ENCODE measurements at regions not wholly inside any gene's neighbourhood (a gene's known extent, or its start where the extent isn't known, plus 50 kb on each side); places are given as distances from the start of the nearest gene placed in this dataset.

DNA sequence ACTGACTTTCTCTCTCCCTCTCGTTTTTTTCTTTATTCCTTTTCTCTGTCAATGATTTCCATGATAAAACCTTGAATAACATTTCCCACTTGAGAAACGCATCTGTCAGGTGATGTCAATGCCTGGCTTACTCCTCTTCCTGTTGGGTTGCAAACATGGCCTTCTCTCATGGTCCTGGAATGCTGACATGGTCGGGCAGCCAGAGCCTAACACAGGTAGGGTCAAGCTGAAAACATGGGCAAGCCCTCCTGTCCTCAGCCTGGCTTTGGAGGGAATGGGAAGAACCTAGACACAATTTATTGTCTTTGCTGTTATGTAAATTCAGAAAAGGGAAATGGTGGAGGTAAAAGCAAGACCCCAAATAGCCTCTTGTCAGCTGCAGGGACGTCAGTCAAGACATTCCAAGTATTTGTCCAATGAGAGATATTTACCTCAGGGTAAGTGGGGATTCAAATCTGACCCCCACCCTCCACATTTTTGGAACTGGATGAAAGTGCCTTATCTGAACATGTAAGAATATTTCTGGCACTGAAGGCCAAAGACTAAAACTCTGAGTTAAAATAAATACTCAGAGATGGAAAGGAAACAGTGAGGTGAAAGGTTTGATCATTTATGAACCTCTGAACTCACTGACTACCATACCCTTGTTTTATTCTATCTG is 473.8 kb downstream of the SPRY1 start:
- DNase-seq: no peak
- H3K27ac ChIP-seq (ENCODE audit: insufficient read depth, low read length, poor library complexity, severe bottlenecking): no peak overlapping the region

DNA sequence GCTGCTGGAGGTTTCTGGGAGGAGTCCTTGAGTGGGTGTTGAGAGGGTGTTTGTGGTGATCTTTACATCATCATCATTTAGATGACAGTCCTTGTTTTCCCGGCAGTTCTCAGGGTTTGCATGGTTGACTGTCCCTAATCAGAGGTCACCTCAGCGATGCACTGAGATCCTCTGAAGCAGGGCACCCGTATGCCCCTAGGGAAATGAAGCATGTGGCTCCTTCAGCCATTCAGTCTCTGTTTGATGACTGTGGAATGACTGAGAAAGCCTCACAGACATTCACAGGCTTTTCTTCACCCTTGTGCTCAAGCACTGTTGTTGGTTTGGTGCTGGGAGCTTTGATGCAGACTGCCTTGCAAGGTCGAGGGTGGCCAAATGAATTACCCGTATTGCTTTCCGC is 474.7 kb downstream of the SPRY1 start:
- Histone ChIP-seq H3K36me3 (ENCODE audit: control insufficient read depth, insufficient read depth, low read length) (no peaks in the 10 kb centered on the region), H3K9me3 (ENCODE audit: control insufficient read depth, low read length) (no peaks in the 10 kb centered on the region), H3K4me1 (ENCODE audit: control insufficient read depth, insufficient read depth, low read length, poor library complexity, severe bottlenecking) (no peaks in the 10 kb centered on the region), H3K4me3 (ENCODE audit: insufficient read depth, low read depth, low read length, poor library complexity, severe bottlenecking) (no peak overlapping the region), H3K27me3 (replicated peaks; ENCODE audit: control insufficient read depth, insufficient read depth, low read length, poor library complexity, severe bottlenecking) (no peaks in the 10 kb centered on the region), H3K27ac (ENCODE audit: insufficient read depth, low read length, poor library complexity, severe bottlenecking) (no peak overlapping the region)
- no peak for DNase-seq

More for the DNA sequence above, 473.8 kb downstream of the SPRY1 start:
- no peaks in the 10 kb centered on the region for H3K27me3 ChIP-seq (replicated peaks; ENCODE audit: control insufficient read depth, insufficient read depth, low read length, poor library complexity, severe bottlenecking)
- no peaks in the 10 kb centered on the region for H3K9me3 ChIP-seq (ENCODE audit: control insufficient read depth, low read length)
- no peak overlapping the region for H3K4me3 ChIP-seq (ENCODE audit: insufficient read depth, low read depth, low read length, poor library complexity, severe bottlenecking)
- no peaks in the 10 kb centered on the region for H3K4me1 ChIP-seq (ENCODE audit: control insufficient read depth, insufficient read depth, low read length, poor library complexity, severe bottlenecking)
- no peaks in the 10 kb centered on the region for H3K36me3 ChIP-seq (ENCODE audit: control insufficient read depth, insufficient read depth, low read length)

DNA sequence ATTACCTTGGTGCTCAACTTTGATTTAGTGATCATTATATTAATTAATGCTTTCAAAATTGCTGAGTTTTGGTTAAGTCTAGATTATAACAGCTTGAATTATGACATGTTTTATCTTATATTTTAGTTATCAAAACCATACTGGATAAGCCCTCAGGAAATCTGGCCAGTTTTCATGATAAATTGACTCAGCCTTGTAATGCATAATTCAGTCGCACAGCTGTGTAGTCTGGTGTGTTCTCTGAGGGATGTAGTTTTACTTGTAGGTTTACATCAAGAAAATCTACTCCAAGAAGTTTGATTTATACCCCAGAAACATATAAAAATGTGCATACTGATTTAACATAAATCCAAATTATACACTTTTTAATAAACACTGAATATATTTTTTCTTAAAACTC is 477.5 kb downstream of the SPRY1 start:
- no peak for DNase-seq
- Histone ChIP-seq H3K27me3 (replicated peaks; ENCODE audit: control insufficient read depth, insufficient read depth, low read length, poor library complexity, severe bottlenecking) (no peaks in the 10 kb centered on the region), H3K4me3 (ENCODE audit: insufficient read depth, low read depth, low read length, poor library complexity, severe bottlenecking) (no peak overlapping the region), H3K9me3 (ENCODE audit: control insufficient read depth, low read length) (no peaks in the 10 kb centered on the region), H3K4me1 (ENCODE audit: control insufficient read depth, insufficient read depth, low read length, poor library complexity, severe bottlenecking) (no peaks in the 10 kb centered on the region), H3K27ac (ENCODE audit: insufficient read depth, low read length, poor library complexity, severe bottlenecking) (no peak overlapping the region), H3K36me3 (ENCODE audit: control insufficient read depth, insufficient read depth, low read length) (no peaks in the 10 kb centered on the region)

DNA sequence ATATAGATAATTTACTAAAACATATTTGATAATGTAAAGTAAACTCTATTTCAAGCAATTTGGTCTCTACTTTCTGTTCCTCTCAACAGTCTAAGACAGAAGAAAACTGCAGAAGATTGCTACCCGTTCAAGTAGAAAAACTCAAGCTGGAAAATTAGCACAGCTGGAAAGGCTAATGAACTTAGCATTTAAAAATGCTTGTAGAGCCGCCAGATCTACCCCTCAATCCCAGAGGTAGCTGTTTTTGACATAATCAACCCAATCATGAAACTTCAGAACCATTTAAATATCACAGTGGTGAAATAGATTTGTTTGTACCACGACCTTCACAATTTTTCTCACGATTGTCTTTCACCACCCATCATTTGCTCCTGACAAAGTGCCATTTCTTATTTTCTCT is 479.5 kb downstream of the SPRY1 start:
- Histone ChIP-seq H3K4me1 (ENCODE audit: control insufficient read depth, insufficient read depth, low read length, poor library complexity, severe bottlenecking) (no peaks in the 10 kb centered on the region), H3K27me3 (replicated peaks; ENCODE audit: control insufficient read depth, insufficient read depth, low read length, poor library complexity, severe bottlenecking) (no peaks in the 10 kb centered on the region), H3K27ac (ENCODE audit: insufficient read depth, low read length, poor library complexity, severe bottlenecking) (no peak overlapping the region), H3K36me3 (ENCODE audit: control insufficient read depth, insufficient read depth, low read length) (no peaks in the 10 kb centered on the region), H3K4me3 (ENCODE audit: insufficient read depth, low read depth, low read length, poor library complexity, severe bottlenecking) (no peak overlapping the region), H3K9me3 (ENCODE audit: control insufficient read depth, low read length) (no peaks in the 10 kb centered on the region)
- DNase-seq: no peak

DNA sequence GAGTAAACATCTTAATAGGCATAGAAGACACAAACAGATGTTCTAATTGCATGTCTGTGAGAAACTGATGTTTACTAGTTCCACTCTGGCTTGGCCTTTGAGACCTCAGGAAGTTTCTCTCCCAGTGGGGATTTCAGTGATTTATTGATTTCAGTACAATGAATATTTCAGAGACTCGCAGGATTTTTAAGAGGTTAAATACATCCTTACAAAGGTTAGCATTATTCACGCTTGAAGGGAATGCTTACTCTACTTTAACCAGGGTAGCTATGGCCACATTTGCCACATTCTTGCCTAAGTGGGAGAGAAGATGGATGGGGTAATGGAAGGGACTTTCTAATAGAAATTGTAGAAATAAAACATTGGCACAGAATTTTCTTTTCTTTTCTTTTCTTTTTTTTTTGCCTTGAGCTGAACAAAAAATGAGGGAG is 480.1 kb downstream of the SPRY1 start:
- Histone ChIP-seq H3K36me3 (ENCODE audit: control insufficient read depth, insufficient read depth, low read length) (no peaks in the 10 kb centered on the region), H3K4me1 (ENCODE audit: control insufficient read depth, insufficient read depth, low read length, poor library complexity, severe bottlenecking) (no peaks in the 10 kb centered on the region), H3K9me3 (ENCODE audit: control insufficient read depth, low read length) (no peaks in the 10 kb centered on the region), H3K27me3 (replicated peaks; ENCODE audit: control insufficient read depth, insufficient read depth, low read length, poor library complexity, severe bottlenecking) (no peaks in the 10 kb centered on the region), H3K4me3 (ENCODE audit: insufficient read depth, low read depth, low read length, poor library complexity, severe bottlenecking) (no peak overlapping the region), H3K27ac (ENCODE audit: insufficient read depth, low read length, poor library complexity, severe bottlenecking) (no peak overlapping the region)
- no peak for DNase-seq

DNA sequence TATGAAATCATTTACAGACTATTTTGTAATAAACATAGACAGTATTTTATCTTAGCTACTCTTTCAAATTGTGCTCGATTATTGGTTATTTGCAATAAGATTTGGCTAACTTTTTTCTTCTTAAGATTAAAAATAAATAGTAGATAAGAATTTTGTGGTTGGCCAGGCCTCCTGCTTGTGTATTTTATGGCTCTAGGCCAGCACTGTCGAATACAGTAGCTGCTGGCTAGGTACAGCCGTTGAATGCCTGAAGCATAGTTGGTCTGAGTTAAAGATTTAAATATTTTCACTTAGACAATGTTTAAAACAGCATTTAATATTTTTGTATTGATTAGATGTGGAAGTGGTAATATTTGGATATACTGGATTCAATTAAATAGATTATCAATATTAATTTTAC is 481.0 kb downstream of the SPRY1 start:
- Histone ChIP-seq H3K4me3 (ENCODE audit: insufficient read depth, low read depth, low read length, poor library complexity, severe bottlenecking) (no peak overlapping the region), H3K27ac (ENCODE audit: insufficient read depth, low read length, poor library complexity, severe bottlenecking) (no peak overlapping the region), H3K4me1 (ENCODE audit: control insufficient read depth, insufficient read depth, low read length, poor library complexity, severe bottlenecking) (no peaks in the 10 kb centered on the region), H3K36me3 (ENCODE audit: control insufficient read depth, insufficient read depth, low read length) (no peaks in the 10 kb centered on the region), H3K9me3 (ENCODE audit: control insufficient read depth, low read length) (no peaks in the 10 kb centered on the region), H3K27me3 (replicated peaks; ENCODE audit: control insufficient read depth, insufficient read depth, low read length, poor library complexity, severe bottlenecking) (no peaks in the 10 kb centered on the region)
- no peak for DNase-seq

DNA sequence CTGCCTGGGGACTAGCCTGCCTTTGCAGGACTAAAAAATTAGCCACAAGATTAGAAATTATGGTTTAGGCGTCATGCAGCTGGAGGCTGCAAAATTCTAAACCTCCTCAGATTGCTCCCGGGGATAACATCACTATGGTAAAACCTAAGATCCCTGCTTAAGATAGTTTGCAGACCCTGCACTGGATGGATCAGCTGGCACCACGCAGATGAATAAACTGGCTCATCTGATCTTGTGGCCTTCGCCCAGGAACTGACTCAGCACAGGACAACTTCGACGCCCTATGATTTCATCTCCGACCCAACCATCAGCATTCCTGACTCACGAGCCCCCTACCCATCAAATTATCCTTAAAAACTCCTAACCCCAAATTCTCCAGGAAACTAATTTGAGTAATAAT is 482.4 kb downstream of the SPRY1 start:
- no peak overlapping the region for H3K4me3 ChIP-seq (ENCODE audit: insufficient read depth, low read depth, low read length, poor library complexity, severe bottlenecking)
- no peaks in the 10 kb centered on the region for H3K36me3 ChIP-seq (ENCODE audit: control insufficient read depth, insufficient read depth, low read length)
- H3K4me1 ChIP-seq (ENCODE audit: control insufficient read depth, insufficient read depth, low read length, poor library complexity, severe bottlenecking): no peaks in the 10 kb centered on the region
- no peak overlapping the region for H3K27ac ChIP-seq (ENCODE audit: insufficient read depth, low read length, poor library complexity, severe bottlenecking)
- no peaks in the 10 kb centered on the region for H3K9me3 ChIP-seq (ENCODE audit: control insufficient read depth, low read length)
- H3K27me3 ChIP-seq (replicated peaks; ENCODE audit: control insufficient read depth, insufficient read depth, low read length, poor library complexity, severe bottlenecking): no peaks in the 10 kb centered on the region
- DNase-seq: no peak

DNA sequence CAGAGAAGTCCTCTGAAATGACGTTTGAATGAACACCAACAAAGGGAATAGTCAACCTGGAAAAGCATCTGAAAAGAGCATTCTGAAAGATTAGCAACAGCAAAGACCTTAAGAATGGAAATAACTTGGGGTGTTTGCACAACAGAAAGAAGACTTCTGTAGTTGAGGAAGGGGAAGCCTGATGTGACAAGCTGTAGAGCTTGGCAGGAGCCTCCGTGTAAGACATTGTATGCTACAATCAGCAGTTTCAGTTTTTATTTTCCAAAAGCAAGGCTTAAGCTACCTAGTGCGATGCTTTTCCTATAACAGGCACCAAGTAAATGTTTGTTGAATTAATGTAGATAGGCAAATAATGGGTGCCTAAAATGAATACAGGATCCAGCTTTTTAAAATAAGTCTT is 484.0 kb downstream of the SPRY1 start:
- H3K36me3 ChIP-seq (ENCODE audit: control insufficient read depth, insufficient read depth, low read length): no peaks in the 10 kb centered on the region
- DNase-seq: no peak
- no peaks in the 10 kb centered on the region for H3K4me1 ChIP-seq (ENCODE audit: control insufficient read depth, insufficient read depth, low read length, poor library complexity, severe bottlenecking)

DNA sequence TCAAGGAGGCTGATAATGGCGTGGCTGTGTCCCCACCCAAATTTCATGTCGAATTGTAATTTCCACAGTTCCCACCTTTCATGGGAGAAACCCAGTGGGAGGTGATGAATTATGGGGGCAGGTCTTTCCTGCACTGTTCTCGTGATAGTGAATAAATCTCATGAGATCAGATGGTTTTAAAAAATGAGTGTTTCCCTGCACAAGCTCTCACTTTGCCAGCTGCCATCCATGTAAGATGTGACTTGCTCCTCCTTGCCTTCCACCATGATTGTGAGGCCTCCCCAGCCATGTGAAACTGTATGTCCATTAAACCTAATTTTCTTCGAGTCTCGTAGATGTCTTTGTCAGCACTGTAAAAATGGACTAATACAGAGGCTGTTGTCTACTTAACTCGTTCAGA is 488.3 kb downstream of the SPRY1 start:
- no peaks in the 10 kb centered on the region for H3K27me3 ChIP-seq (replicated peaks; ENCODE audit: control insufficient read depth, insufficient read depth, low read length, poor library complexity, severe bottlenecking)
- H3K36me3 ChIP-seq (ENCODE audit: control insufficient read depth, insufficient read depth, low read length): no peaks in the 10 kb centered on the region
- H3K9me3 ChIP-seq (ENCODE audit: control insufficient read depth, low read length): no peaks in the 10 kb centered on the region
- no peak for DNase-seq
- H3K4me3 ChIP-seq (ENCODE audit: insufficient read depth, low read depth, low read length, poor library complexity, severe bottlenecking): no peak overlapping the region
- H3K4me1 ChIP-seq (ENCODE audit: control insufficient read depth, insufficient read depth, low read length, poor library complexity, severe bottlenecking): no peaks in the 10 kb centered on the region
- no peak overlapping the region for H3K27ac ChIP-seq (ENCODE audit: insufficient read depth, low read length, poor library complexity, severe bottlenecking)

More for the DNA sequence above, 484.0 kb downstream of the SPRY1 start:
- Histone ChIP-seq H3K9me3 (ENCODE audit: control insufficient read depth, low read length) (no peaks in the 10 kb centered on the region), H3K4me3 (ENCODE audit: insufficient read depth, low read depth, low read length, poor library complexity, severe bottlenecking) (no peak overlapping the region), H3K27me3 (replicated peaks; ENCODE audit: control insufficient read depth, insufficient read depth, low read length, poor library complexity, severe bottlenecking) (no peaks in the 10 kb centered on the region), H3K27ac (ENCODE audit: insufficient read depth, low read length, poor library complexity, severe bottlenecking) (no peak overlapping the region)

DNA sequence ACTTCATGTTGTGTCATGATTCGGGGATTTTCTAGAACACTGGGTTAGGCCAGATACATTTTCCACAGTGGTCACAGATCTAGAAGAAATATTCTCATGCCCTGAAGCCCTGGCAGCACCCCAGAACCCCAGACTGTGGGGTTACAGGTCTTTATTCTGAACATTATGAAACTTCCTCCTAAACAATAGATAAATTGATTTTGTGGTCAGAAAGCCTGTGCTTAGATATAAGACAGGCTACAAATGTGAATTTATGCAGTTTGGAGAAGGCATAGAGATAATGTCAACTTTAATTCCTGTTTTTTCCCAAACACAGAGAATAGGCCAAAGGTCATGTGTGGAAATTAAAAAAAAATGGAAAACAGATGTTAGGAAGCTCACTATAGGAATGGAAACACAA is 492.9 kb downstream of the SPRY1 start:
- H3K9me3 ChIP-seq (ENCODE audit: control insufficient read depth, low read length): no peaks in the 10 kb centered on the region
- H3K27me3 ChIP-seq (replicated peaks; ENCODE audit: control insufficient read depth, insufficient read depth, low read length, poor library complexity, severe bottlenecking): no peaks in the 10 kb centered on the region
- H3K4me3 ChIP-seq (ENCODE audit: insufficient read depth, low read depth, low read length, poor library complexity, severe bottlenecking): no peak overlapping the region
- H3K36me3 ChIP-seq (ENCODE audit: control insufficient read depth, insufficient read depth, low read length): no peaks in the 10 kb centered on the region
- no peak overlapping the region for H3K27ac ChIP-seq (ENCODE audit: insufficient read depth, low read length, poor library complexity, severe bottlenecking)
- H3K4me1 ChIP-seq (ENCODE audit: control insufficient read depth, insufficient read depth, low read length, poor library complexity, severe bottlenecking): no peaks in the 10 kb centered on the region
- DNase-seq: no peak

Data from effector memory CD4-positive, alpha-beta T cell (primary cell).